Uterus (tissue), 3 donors: ENCODE measurements at regions not wholly inside any gene's neighbourhood (a gene's known extent, or its start where the extent isn't known, plus 50 kb on each side); places are given as distances from the start of the nearest gene placed in this dataset.

Experiments used
- DNase-seq, 2 donors: peaks; one replicate each; pipeline ENCODE4 v3.0.0-alpha.2; 2019 to 2020
- H3K27ac ChIP-seq, 2 donors: fragments of 200-600 bp; sonication (generic); 1 replicate in 1 of 2; 2 replicates in 1 of 2; pipeline ENCODE4 v1.5.1; 2016 to 2018
- H3K27me3 ChIP-seq, 2 donors: fragments of 200-600 bp; sonication (generic); one replicate each; pipeline ENCODE4 v1.5.1; 2018 to 2019; ENCODE audit warnings: control low read depth in 1 of 2
- H3K36me3 ChIP-seq, 2 donors: fragments of 200-600 bp; sonication (generic); one replicate each; pipeline ENCODE4 v1.5.1; 2019; ENCODE audit warnings: control low read depth in 1 of 2
- H3K4me1 ChIP-seq, 2 donors: fragments of 200-600 bp; sonication (generic); one replicate each; pipeline ENCODE4 v1.5.1; 2018 to 2019; ENCODE audit warnings: control low read depth in 1 of 2
- H3K4me3 ChIP-seq, 2 donors: fragments of 200-600 bp; sonication (generic); 1 replicate in 1 of 2; 2 replicates in 1 of 2; pipeline ENCODE4 v1.5.1; 2018 to 2019; ENCODE audit warnings: mild to moderate bottlenecking in 1 of 2
- H3K9me3 ChIP-seq, 2 donors: fragments of 200-600 bp; sonication (generic); one replicate each; pipeline ENCODE4 v1.5.1; 2019; ENCODE audit warnings: control low read depth in 1 of 2
- CTCF ChIP-seq, 4 experiments: fragments of 200-600 bp in 2 of 4; fragments of 450-650 bp in 2 of 4; sonication (generic) in 2 of 4; IDR thresholded peaks; one replicate each; pipeline ENCODE4 v1.5.1; 2016 to 2019; ENCODE audit warnings: antibody characterized with exemption in 4 of 4, mild to moderate bottlenecking in 2 of 4, moderate library complexity in 1 of 4
- POLR2A ChIP-seq, 2 donors: fragments of 450-650 bp; IDR thresholded peaks; one replicate each; pipeline ENCODE4 v1.6.1; 2016; ENCODE audit warnings: antibody characterized with exemption in 2 of 2, mild to moderate bottlenecking in 1 of 2, moderate library complexity in 1 of 2
- intact Hi-C: fragments of 100-400 bp; cut with DNase I; formaldehyde crosslinking; loops from one replicate; pipeline ENCODE4 v1.15.1; 2023; ENCODE audit warnings: low total_unique reads
- donor health status: DM: yes; HTN: yes; CAD: no.

DNA sequence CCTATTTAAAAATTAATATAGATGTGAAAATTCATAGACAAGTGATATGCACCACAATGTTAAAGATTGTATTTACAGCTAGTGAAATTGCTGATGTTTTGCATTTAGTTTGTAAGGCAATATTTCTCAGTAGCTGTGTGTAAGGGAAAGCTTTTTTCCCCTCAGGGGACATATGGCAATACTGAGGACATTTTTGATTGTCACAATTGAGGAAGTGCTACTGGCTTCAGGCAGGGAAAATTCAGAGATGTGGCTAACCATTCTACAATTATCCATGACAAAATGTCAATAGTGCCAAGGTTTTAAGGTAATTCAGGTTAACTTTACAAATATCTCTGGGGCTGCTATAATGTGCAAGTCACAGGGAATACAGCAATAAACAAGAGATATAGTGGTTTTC, 66.1 kb upstream of the IL15 start:
- no peaks in the 10 kb centered on the region for H3K36me3 ChIP-seq
- no peaks in the 10 kb centered on the region for H3K9me3 ChIP-seq
- no peaks in the 10 kb centered on the region for H3K4me1 ChIP-seq
- H3K27ac ChIP-seq: no peak overlapping the region
- H3K4me3 ChIP-seq: no peak overlapping the region
- TF ChIP-seq CTCF (IDR thresholded peaks at IDR 0.05): no peak
- H3K27me3 ChIP-seq: no peaks in the 10 kb centered on the region
- intact Hi-C loops: no loop called here
- no peak for DNase-seq

- Histone ChIP-seq H3K9me3 (no peaks in the 10 kb centered on the region), H3K27me3 (no peaks in the 10 kb centered on the region), H3K4me3 (no peak overlapping the region), H3K27ac (no peak overlapping the region), H3K36me3 (no peaks in the 10 kb centered on the region), H3K4me1 (no peaks in the 10 kb centered on the region)
- DNase-seq: no peak
- intact Hi-C loops: no loop called here
- TF ChIP-seq CTCF (IDR thresholded peaks at IDR 0.05) (no peak), POLR2A (IDR thresholded peaks at IDR 0.05) (no peak)
These were observed 65.0 kb upstream of the IL15 start for GRCh38 chr4:141571362-141571761.

DNA sequence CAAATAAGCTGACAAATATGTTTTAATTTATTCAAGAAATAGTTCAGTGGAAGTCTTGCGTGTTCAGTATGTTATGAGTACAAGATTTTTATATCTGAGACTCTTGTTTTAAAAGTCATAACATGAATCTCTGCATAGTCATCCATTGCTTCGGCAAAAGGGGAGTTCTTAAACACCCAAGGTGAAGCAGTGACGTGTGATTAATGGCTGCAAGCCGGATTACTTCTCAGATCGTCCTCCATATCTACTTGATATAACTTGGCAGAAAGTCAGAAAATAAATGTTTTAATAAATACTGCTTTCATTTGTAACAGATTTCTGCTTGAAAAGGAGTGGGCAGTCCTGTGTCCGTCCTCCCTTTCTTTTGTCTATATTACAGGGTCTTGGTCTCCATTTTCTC, 64.6 kb upstream of the IL15 start:
- Histone ChIP-seq H3K4me3 (no peak overlapping the region), H3K9me3 (no peaks in the 10 kb centered on the region), H3K27ac (no peak overlapping the region), H3K4me1 (no peaks in the 10 kb centered on the region), H3K27me3 (no peaks in the 10 kb centered on the region), H3K36me3 (no peaks in the 10 kb centered on the region)
- DNase-seq: no peak
- no peak for TF ChIP-seq POLR2A (IDR thresholded peaks at IDR 0.05)
- no peak for TF ChIP-seq CTCF (IDR thresholded peaks at IDR 0.05)
- intact Hi-C loops: no loop called here

GRCh38 chr4:141573678-141574077, 62.7 kb upstream of the IL15 start:
- no peaks in the 10 kb centered on the region for H3K4me1 ChIP-seq
- TF ChIP-seq CTCF (IDR thresholded peaks at IDR 0.05) (no peak), POLR2A (IDR thresholded peaks at IDR 0.05) (no peak)
- intact Hi-C loops: no loop called here
- H3K36me3 ChIP-seq: no peaks in the 10 kb centered on the region
- no peak for DNase-seq
- H3K9me3 ChIP-seq: no peaks in the 10 kb centered on the region
- no peaks in the 10 kb centered on the region for H3K27me3 ChIP-seq
- no peak overlapping the region for H3K4me3 ChIP-seq
- H3K27ac ChIP-seq: no peak overlapping the region

- Histone ChIP-seq H3K27me3 (no peaks in the 10 kb centered on the region), H3K4me3 (no peak overlapping the region), H3K27ac (no peak overlapping the region), H3K36me3 (peaks cover 0 to 2% of the 10 kb centered on the region in 2 donors), H3K9me3 (no peaks in the 10 kb centered on the region), H3K4me1 (no peaks in the 10 kb centered on the region)
- intact Hi-C loops: no loop called here
- TF ChIP-seq POLR2A (IDR thresholded peaks at IDR 0.05) (no peak), CTCF (IDR thresholded peaks at IDR 0.05) (no peak)
- DNase-seq: no peak
These were observed 60.5 kb upstream of the IL15 start for GRCh38 chr4:141575884-141576283.
